ENCODE measurements at regions not wholly inside any gene's neighbourhood (a gene's known extent, or its start where the extent isn't known, plus 50 kb on each side); places are given as distances from the start of the nearest gene placed in this dataset.

GRCh38 chr9:73807952-73808351, 656.3 kb downstream of the ANXA1 start:
- Histone ChIP-seq H2AFZ (ENCODE audit: low read depth, low read length, severe bottlenecking) (no peak overlapping the region), H3K9ac (ENCODE audit: low read length) (no peak overlapping the region), H3K79me2 (ENCODE audit: insufficient read depth, low read length) (no peaks in the 10 kb centered on the region), H3K36me3 (ENCODE audit: low read length) (no peaks in the 10 kb centered on the region), H3K9me3 (ENCODE audit: insufficient read depth, low read length) (no peaks in the 10 kb centered on the region), H3K27ac (ENCODE audit: low read depth, low read length) (no peak overlapping the region), H3K4me3 (ENCODE audit: insufficient read depth, low read length, poor library complexity, severe bottlenecking) (no peak overlapping the region), H4K20me1 (ENCODE audit: low read depth, low read length) (no peaks in the 10 kb centered on the region), H3K27me3 (ENCODE audit: low read length) (no peaks in the 10 kb centered on the region), H3F3A (ENCODE audit: insufficient read depth) (no peaks in the 10 kb centered on the region), H3K9me2 (replicated peaks; ENCODE audit: insufficient read depth, low read length) (no peaks in the 10 kb centered on the region), H3K4me2 (ENCODE audit: low read depth, low read length, poor library complexity, severe bottlenecking) (no peak overlapping the region)
- TF ChIP-seq EZH2phosphoT487 (conservative IDR thresholded peaks at IDR 0.05; ENCODE audit: low read length) (no peak), CTCF (IDR thresholded peaks at IDR 0.05; ENCODE audit: insufficient read depth, low read length, poor library complexity, severe bottlenecking) (no peak)

- no peaks in the 10 kb centered on the region for H3K9me3 ChIP-seq (ENCODE audit: insufficient read depth, low read length)
- no peak overlapping the region for H3K9ac ChIP-seq (ENCODE audit: low read length)
- no peak overlapping the region for H2AFZ ChIP-seq (ENCODE audit: low read depth, low read length, severe bottlenecking)
- TF ChIP-seq EZH2phosphoT487 (conservative IDR thresholded peaks at IDR 0.05; ENCODE audit: low read length) (no peak), CTCF (IDR thresholded peaks at IDR 0.05; ENCODE audit: insufficient read depth, low read length, poor library complexity, severe bottlenecking) (no peak)
- no peaks in the 10 kb centered on the region for H4K20me1 ChIP-seq (ENCODE audit: low read depth, low read length)
- H3K27me3 ChIP-seq (ENCODE audit: low read length), result no peaks in the 10 kb centered on the region
- H3K27ac ChIP-seq (ENCODE audit: low read depth, low read length), result no peak overlapping the region
- no peaks in the 10 kb centered on the region for H3K9me2 ChIP-seq (replicated peaks; ENCODE audit: insufficient read depth, low read length)
- no peak overlapping the region for H3K4me2 ChIP-seq (ENCODE audit: low read depth, low read length, poor library complexity, severe bottlenecking)
- H3F3A ChIP-seq (ENCODE audit: insufficient read depth), result no peaks in the 10 kb centered on the region
- no peak overlapping the region for H3K4me3 ChIP-seq (ENCODE audit: insufficient read depth, low read length, poor library complexity, severe bottlenecking)
- no peaks in the 10 kb centered on the region for H3K79me2 ChIP-seq (ENCODE audit: insufficient read depth, low read length)
- H3K36me3 ChIP-seq (ENCODE audit: low read length), result no peaks in the 10 kb centered on the region
Observed at GRCh38 chr9:73810585-73811215, 659.0 kb downstream of the ANXA1 start.

GRCh38 chr9:73813546-73813945, 661.9 kb downstream of the ANXA1 start:
- no peak for TF ChIP-seq CTCF (IDR thresholded peaks at IDR 0.05; ENCODE audit: insufficient read depth, low read length, poor library complexity, severe bottlenecking)
- TF ChIP-seq EZH2phosphoT487 (conservative IDR thresholded peaks at IDR 0.05; ENCODE audit: low read length), result no peak
- H3K9ac ChIP-seq (ENCODE audit: low read length), result no peak overlapping the region
- no peaks in the 10 kb centered on the region for H3K9me3 ChIP-seq (ENCODE audit: insufficient read depth, low read length)
- H3K9me2 ChIP-seq (replicated peaks; ENCODE audit: insufficient read depth, low read length), result no peaks in the 10 kb centered on the region
- no peaks in the 10 kb centered on the region for H4K20me1 ChIP-seq (ENCODE audit: low read depth, low read length)
- no peaks in the 10 kb centered on the region for H3K27me3 ChIP-seq (ENCODE audit: low read length)
- H2AFZ ChIP-seq (ENCODE audit: low read depth, low read length, severe bottlenecking), result no peak overlapping the region
- H3K79me2 ChIP-seq (ENCODE audit: insufficient read depth, low read length), result no peaks in the 10 kb centered on the region
- no peak overlapping the region for H3K4me2 ChIP-seq (ENCODE audit: low read depth, low read length, poor library complexity, severe bottlenecking)
- no peaks in the 10 kb centered on the region for H3K36me3 ChIP-seq (ENCODE audit: low read length)
- H3K4me3 ChIP-seq (ENCODE audit: insufficient read depth, low read length, poor library complexity, severe bottlenecking), result no peak overlapping the region
- H3F3A ChIP-seq (ENCODE audit: insufficient read depth), result no peaks in the 10 kb centered on the region
- no peak overlapping the region for H3K27ac ChIP-seq (ENCODE audit: low read depth, low read length)

All from SU-DHL-6 (cell line).